ENCODE measurements at regions not wholly inside any gene's neighbourhood (a gene's known extent, or its start where the extent isn't known, plus 50 kb on each side); places are given as distances from the start of the nearest gene placed in this dataset.

DNA sequence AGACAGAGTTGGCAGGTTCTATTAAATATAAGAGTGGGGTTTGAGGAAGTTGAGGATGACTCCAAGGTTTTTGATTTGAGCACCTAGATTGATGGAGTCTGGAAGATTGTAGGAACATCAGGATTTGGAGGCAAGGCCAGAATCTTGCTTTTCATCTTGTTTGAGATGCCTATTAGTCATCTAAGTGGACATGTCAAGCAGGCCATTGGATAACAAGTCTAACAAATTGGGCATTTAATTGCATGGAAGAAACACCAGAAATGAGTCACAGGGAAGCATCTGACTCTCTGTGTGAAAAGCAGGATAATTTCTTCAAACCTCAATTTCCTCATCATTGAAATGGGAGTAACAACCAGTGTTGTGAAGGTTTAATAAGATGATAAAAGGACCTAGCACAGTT lies 53.3 kb upstream of the ARL15 start:
- H3K4me3 ChIP-seq (ENCODE audit: low read depth, low read length): no peak overlapping the region
- TF ChIP-seq, protein P1, sequence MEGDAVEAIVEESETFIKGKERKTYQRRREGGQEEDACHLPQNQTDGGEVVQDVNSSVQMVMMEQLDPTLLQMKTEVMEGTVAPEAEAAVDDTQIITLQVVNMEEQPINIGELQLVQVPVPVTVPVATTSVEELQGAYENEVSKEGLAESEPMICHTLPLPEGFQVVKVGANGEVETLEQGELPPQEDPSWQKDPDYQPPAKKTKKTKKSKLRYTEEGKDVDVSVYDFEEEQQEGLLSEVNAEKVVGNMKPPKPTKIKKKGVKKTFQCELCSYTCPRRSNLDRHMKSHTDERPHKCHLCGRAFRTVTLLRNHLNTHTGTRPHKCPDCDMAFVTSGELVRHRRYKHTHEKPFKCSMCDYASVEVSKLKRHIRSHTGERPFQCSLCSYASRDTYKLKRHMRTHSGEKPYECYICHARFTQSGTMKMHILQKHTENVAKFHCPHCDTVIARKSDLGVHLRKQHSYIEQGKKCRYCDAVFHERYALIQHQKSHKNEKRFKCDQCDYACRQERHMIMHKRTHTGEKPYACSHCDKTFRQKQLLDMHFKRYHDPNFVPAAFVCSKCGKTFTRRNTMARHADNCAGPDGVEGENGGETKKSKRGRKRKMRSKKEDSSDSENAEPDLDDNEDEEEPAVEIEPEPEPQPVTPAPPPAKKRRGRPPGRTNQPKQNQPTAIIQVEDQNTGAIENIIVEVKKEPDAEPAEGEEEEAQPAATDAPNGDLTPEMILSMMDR (IDR thresholded peaks at IDR 0.05; ENCODE audit: low read depth, low read length): no peak
- no peak for DNase-seq

DNA sequence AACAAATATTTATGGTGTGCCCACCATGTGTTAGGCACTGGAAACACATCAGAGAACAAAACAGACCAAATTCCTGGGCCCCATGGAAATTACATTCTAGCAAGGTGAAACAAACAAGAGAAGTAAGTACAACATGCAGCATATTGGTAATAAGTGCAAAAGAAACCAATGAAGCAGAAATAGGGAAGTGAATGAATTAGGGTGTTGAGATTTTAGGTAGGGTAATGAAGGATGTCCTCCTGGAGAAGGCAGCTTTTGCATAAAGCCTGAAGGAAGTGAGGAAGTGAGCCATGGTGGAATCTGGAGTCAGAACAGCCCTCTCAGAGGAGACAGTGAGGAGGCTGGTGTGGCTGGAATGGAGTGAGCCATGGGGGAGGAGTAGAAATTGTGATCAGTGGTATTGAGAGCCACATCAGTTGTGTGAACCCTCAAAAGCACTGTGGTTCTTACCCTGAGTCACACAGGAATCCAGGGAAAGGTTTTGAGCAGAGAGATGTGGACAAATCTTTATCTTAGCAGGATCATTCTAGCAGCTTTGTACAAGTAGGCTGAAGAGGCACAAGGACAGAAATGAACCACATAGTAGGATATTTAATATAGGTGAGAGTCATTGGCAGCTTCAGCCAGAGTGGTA lies 52.7 kb upstream of the ARL15 start:
- TF ChIP-seq, protein P1 (IDR thresholded peaks at IDR 0.05; ENCODE audit: low read depth, low read length): no peak
- Histone ChIP-seq H3K36me3 (no peaks in the 10 kb centered on the region), H3K27ac (no peak overlapping the region), H3K27me3 (ENCODE audit: insufficient read depth, low read depth, severe bottlenecking) (no peaks in the 10 kb centered on the region), H3K9me3 (ENCODE audit: severe bottlenecking) (no peaks in the 10 kb centered on the region), H3K4me3 (ENCODE audit: low read depth, low read length) (no peak overlapping the region)
- DNase-seq: no peak

More for the DNA sequence above, 53.3 kb upstream of the ARL15 start:
- H3K27me3 ChIP-seq (ENCODE audit: insufficient read depth, low read depth, severe bottlenecking): no peaks in the 10 kb centered on the region
- no peaks in the 10 kb centered on the region for H3K9me3 ChIP-seq (ENCODE audit: severe bottlenecking)
- no peak overlapping the region for H3K27ac ChIP-seq
- no peaks in the 10 kb centered on the region for H3K36me3 ChIP-seq

DNA sequence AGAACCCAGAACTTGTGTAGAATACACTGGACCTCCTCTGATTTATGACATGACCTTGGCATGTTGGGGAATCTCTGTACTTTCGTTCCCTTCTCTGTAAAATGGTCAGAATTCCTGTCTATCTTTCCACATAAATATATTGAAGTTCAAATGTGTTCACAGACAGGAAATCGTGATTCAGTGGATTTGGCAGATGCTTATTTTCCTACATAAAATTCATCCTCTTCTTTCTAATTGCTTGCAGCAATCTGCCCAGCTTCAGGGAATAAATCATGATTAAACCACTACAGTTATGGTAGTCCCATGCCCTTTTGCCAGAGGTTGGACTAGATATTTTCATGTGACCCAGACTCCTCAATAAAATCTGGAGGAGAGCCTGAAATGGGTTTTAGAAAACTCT lies 52.1 kb upstream of the ARL15 start:
- Histone ChIP-seq H3K36me3 (no peaks in the 10 kb centered on the region), H3K27ac (no peak overlapping the region), H3K9me3 (ENCODE audit: severe bottlenecking) (no peaks in the 10 kb centered on the region), H3K27me3 (ENCODE audit: insufficient read depth, low read depth, severe bottlenecking) (no peaks in the 10 kb centered on the region), H3K4me3 (ENCODE audit: low read depth, low read length) (no peak overlapping the region)
- DNase-seq: no peak
- TF ChIP-seq, protein P1 (IDR thresholded peaks at IDR 0.05; ENCODE audit: low read depth, low read length): no peak

DNA sequence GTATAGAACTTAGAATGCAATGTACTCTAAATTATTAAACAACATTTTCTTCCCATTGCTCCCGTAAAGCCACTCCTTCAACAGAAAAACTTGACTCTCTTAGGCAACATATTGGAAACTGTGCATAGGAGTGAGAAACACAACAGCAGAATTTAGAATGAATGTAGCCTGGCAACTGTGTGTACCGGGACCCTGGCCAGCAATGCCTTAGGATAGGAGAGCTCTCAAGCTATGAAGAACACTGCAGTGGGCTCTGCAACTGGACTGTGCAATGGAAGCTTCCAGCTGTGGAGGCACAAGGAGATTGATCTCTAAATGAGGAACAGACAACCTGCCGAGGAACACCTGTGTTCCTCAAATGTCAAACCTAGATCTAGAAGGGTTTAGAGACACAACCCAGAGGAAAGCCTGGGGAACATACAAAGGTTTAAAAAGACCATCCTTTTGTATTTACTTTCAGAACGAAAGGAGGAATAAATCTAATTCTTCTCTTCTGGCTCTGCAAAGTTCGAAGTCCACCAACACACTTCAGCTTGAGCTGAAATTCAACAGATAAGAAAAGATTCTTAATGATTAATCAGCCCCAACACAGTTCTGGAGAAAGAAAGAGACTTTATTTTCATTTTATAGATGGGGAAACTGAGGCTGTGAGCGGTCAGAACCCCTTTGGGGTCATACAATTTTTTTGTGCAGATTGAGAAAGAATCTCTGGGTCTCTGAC lies 51.5 kb upstream of the ARL15 start:
- DNase-seq: no peak
- Histone ChIP-seq H3K27ac (no peak overlapping the region), H3K4me3 (ENCODE audit: low read depth, low read length) (no peak overlapping the region), H3K27me3 (ENCODE audit: insufficient read depth, low read depth, severe bottlenecking) (no peaks in the 10 kb centered on the region), H3K9me3 (ENCODE audit: severe bottlenecking) (no peaks in the 10 kb centered on the region), H3K36me3 (no peaks in the 10 kb centered on the region)
- TF ChIP-seq, protein P1 (IDR thresholded peaks at IDR 0.05; ENCODE audit: low read depth, low read length): no peak

DNA sequence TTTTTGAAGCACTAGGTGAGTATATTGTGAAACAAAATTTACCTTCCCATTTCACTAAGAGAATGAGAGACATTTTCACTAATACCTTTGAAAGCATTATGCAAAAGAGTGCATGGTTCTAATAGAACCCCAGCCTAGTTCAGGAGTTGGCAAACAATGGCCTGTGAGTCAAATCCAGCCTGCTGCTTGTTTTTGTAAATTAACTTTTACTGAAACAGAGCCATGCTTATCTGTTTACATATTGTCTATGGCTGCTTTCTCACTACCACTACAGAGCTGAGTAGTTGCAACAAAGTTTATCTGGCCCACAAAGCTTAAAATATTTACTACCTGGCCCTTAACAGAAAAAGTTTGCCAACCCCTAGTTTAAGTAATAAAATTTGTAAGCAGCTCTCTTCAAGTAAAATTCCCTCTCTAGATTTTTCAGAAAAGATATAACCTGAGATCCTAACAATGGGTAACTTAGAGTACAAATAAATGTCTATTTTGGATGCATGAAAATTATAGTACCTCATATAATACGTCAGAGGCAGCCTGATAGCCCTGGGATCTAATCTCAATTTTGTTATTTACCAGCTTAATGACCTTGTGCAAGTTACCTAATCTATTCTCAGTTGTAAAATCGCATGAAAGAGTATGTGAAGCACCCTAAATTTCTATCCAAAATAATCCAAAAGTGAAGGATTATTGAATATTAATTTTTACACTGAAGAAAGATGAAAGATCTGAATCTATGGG lies 50.7 kb upstream of the ARL15 start:
- no peak overlapping the region for H3K4me3 ChIP-seq (ENCODE audit: low read depth, low read length)
- DNase-seq: no peak
- no peak overlapping the region for H3K27ac ChIP-seq
- no peaks in the 10 kb centered on the region for H3K27me3 ChIP-seq (ENCODE audit: insufficient read depth, low read depth, severe bottlenecking)
- H3K9me3 ChIP-seq (ENCODE audit: severe bottlenecking): no peaks in the 10 kb centered on the region
- TF ChIP-seq, protein P1 (IDR thresholded peaks at IDR 0.05; ENCODE audit: low read depth, low read length): no peak
- H3K36me3 ChIP-seq: no peaks in the 10 kb centered on the region

Measured in WERI-Rb-1 (cell line).